ENCODE measurements at regions not wholly inside any gene's neighbourhood (a gene's known extent, or its start where the extent isn't known, plus 50 kb on each side); places are given as distances from the start of the nearest gene placed in this dataset.

DNA sequence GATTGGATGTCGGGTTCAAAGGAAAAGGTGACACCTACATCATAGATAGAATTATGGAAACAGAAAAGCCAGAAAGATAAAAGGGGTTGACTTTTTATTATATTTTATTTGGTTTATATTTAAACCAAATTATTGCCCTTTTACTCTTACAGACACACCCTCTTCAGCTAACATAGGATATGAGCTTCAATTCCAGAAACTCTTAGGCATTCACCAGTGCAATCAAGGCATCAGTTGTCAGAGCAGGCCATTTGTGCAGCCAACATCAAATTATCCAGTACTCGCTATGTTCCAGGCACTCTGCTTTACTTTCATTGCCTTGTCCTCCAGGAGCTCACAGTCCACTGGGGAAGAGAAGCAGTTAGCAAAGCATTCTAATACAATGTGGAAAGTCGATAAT is 347.5 kb downstream of the TFEC start:
- Histone ChIP-seq H3K4me3 (ENCODE audit: insufficient read depth, low read depth, low read length) (no peak overlapping the region), H3K27me3 (ENCODE audit: control insufficient read depth, insufficient read depth, low read length, poor library complexity, severe bottlenecking) (no peaks in the 10 kb centered on the region), H3K9me3 (ENCODE audit: control insufficient read depth, low read length) (no peaks in the 10 kb centered on the region), H3K36me3 (ENCODE audit: control insufficient read depth, insufficient read depth, low read length) (no peaks in the 10 kb centered on the region), H3K27ac (ENCODE audit: insufficient read depth, low read depth, low read length, poor library complexity, severe bottlenecking) (no peak overlapping the region), H3K4me1 (ENCODE audit: control insufficient read depth, insufficient read depth, low read length) (no peaks in the 10 kb centered on the region)
- WGBS, 2 experiments: 88 to 98% methylated on average over 3 of the region's 3 CpGs

- H3K27ac ChIP-seq (ENCODE audit: insufficient read depth, low read depth, low read length, poor library complexity, severe bottlenecking): no peak overlapping the region
- no peaks in the 10 kb centered on the region for H3K27me3 ChIP-seq (ENCODE audit: control insufficient read depth, insufficient read depth, low read length, poor library complexity, severe bottlenecking)
- no peaks in the 10 kb centered on the region for H3K36me3 ChIP-seq (ENCODE audit: control insufficient read depth, insufficient read depth, low read length)
- WGBS, 2 experiments: 85 to 96% methylated on average over 3 of the region's 3 CpGs
- H3K4me3 ChIP-seq (ENCODE audit: insufficient read depth, low read depth, low read length): no peak overlapping the region
- H3K9me3 ChIP-seq (ENCODE audit: control insufficient read depth, low read length): no peaks in the 10 kb centered on the region
- H3K4me1 ChIP-seq (ENCODE audit: control insufficient read depth, insufficient read depth, low read length): no peaks in the 10 kb centered on the region
Observed at GRCh38 chr7:115682507-115682906, 348.1 kb downstream of the TFEC start.

GRCh38 chr7:115680921-115681320 is 349.6 kb downstream of the TFEC start:
- H3K36me3 ChIP-seq (ENCODE audit: control insufficient read depth, insufficient read depth, low read length): no peaks in the 10 kb centered on the region
- H3K27me3 ChIP-seq (ENCODE audit: control insufficient read depth, insufficient read depth, low read length, poor library complexity, severe bottlenecking): no peaks in the 10 kb centered on the region
- H3K4me3 ChIP-seq (ENCODE audit: insufficient read depth, low read depth, low read length): no peak overlapping the region
- no peaks in the 10 kb centered on the region for H3K4me1 ChIP-seq (ENCODE audit: control insufficient read depth, insufficient read depth, low read length)
- no peaks in the 10 kb centered on the region for H3K9me3 ChIP-seq (ENCODE audit: control insufficient read depth, low read length)
- no peak overlapping the region for H3K27ac ChIP-seq (ENCODE audit: insufficient read depth, low read depth, low read length, poor library complexity, severe bottlenecking)
- 58 to 66% methylated on average over 3 of the region's 3 CpGs for WGBS, 2 experiments

DNA sequence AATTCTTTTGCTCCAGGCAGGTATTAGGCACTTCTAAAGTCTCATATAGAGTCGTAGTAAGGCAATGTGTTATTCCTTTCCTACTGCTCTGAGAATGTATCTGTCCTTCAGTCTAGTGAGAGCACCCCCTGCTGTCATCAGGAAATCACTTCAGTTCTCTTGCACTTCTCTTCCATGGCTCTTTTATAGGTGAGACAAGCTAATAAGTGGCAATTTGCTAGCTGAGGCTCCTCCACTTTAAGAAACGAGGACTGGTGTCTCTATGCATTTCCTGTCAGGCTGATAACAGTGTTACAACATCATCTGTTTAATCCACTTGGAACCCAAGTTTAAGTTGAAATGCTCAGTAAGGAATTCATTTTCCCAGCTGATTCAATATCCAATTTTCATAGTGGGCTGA is 350.6 kb downstream of the TFEC start:
- no peaks in the 10 kb centered on the region for H3K36me3 ChIP-seq (ENCODE audit: control insufficient read depth, insufficient read depth, low read length)
- WGBS, 2 experiments: 66 to 71% methylated on average over 2 of the region's 2 CpGs
- H3K9me3 ChIP-seq (ENCODE audit: control insufficient read depth, low read length): no peaks in the 10 kb centered on the region
- H3K4me1 ChIP-seq (ENCODE audit: control insufficient read depth, insufficient read depth, low read length): no peaks in the 10 kb centered on the region
- H3K4me3 ChIP-seq (ENCODE audit: insufficient read depth, low read depth, low read length): no peak overlapping the region
- H3K27me3 ChIP-seq (ENCODE audit: control insufficient read depth, insufficient read depth, low read length, poor library complexity, severe bottlenecking): no peaks in the 10 kb centered on the region
- H3K27ac ChIP-seq (ENCODE audit: insufficient read depth, low read depth, low read length, poor library complexity, severe bottlenecking): no peak overlapping the region

DNA sequence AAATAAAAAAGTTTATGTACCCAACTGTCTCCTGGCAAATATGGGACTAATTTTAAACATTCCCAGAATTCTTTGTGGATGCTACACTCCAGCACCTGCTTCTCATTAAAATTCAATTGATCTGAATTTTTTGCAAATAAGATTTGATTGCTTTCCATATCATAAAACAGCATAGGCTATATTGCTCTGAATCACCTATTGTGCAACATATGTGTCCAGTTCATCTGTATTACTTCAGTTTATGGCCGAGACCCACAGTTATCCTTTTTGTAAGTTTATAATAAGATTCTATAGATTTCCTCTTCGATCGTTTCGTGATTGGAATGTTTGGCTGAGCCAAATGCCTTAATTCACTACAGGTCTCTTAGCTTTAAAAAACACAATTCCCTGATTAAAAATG is 351.1 kb downstream of the TFEC start:
- H3K36me3 ChIP-seq (ENCODE audit: control insufficient read depth, insufficient read depth, low read length): no peaks in the 10 kb centered on the region
- WGBS, 2 experiments: 100% methylated on average over 3 to 4 of the region's 4 CpGs
- H3K9me3 ChIP-seq (ENCODE audit: control insufficient read depth, low read length): no peaks in the 10 kb centered on the region
- H3K4me3 ChIP-seq (ENCODE audit: insufficient read depth, low read depth, low read length): no peak overlapping the region
- H3K27me3 ChIP-seq (ENCODE audit: control insufficient read depth, insufficient read depth, low read length, poor library complexity, severe bottlenecking): no peaks in the 10 kb centered on the region
- no peak overlapping the region for H3K27ac ChIP-seq (ENCODE audit: insufficient read depth, low read depth, low read length, poor library complexity, severe bottlenecking)
- no peaks in the 10 kb centered on the region for H3K4me1 ChIP-seq (ENCODE audit: control insufficient read depth, insufficient read depth, low read length)

DNA sequence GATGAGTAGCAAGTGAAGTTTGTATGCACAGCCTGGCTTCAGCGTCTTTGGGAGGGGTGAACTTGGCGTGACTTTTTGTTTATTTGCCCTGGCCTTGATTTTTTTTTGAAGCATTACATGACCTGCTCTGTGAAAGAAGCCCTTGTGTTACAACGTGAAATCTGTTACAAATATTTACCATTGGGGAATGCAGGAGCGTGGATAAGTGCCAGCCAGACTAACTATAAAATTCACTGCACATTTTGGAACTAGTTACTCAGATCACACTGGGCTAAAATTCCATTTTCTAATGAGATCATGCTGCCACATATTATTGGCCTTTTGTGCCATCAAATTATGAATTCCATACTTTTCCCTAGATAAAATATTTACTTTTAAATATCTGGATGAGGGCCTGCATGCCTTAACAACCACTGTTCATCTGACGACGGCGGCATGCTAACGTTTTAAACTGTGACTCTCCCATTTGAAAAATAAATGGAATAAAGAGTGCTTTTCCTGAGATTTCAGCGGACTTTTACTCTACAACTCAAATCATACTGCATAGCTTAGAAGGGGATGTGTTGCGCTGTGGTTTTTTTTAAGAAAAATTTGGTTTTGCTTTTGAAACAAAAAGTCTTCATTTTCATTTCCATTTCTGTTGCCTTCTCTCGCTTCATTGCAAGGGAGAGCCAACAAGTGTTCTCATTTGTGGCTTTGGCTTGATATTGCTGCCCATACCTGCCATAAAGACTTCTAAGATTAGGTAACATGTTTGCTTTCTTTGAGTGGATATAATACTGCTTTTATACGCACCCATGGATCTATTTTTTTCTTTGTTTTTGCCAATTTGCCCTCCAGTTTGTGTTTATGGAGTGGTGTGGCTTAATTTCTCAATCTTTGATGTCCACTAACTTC is 352.2 kb downstream of the TFEC start:
- Histone ChIP-seq H3K36me3 (ENCODE audit: control insufficient read depth, insufficient read depth, low read length) (no peaks in the 10 kb centered on the region), H3K27me3 (ENCODE audit: control insufficient read depth, insufficient read depth, low read length, poor library complexity, severe bottlenecking) (no peaks in the 10 kb centered on the region), H3K9me3 (ENCODE audit: control insufficient read depth, low read length) (no peaks in the 10 kb centered on the region), H3K4me3 (ENCODE audit: insufficient read depth, low read depth, low read length) (no peak overlapping the region), H3K4me1 (ENCODE audit: control insufficient read depth, insufficient read depth, low read length) (no peaks in the 10 kb centered on the region), H3K27ac (ENCODE audit: insufficient read depth, low read depth, low read length, poor library complexity, severe bottlenecking) (no peak overlapping the region)
- 93 to 94% methylated on average over 10 to 12 of the region's 12 CpGs for WGBS, 2 experiments

GRCh38 chr7:115676707-115677106 is 353.9 kb downstream of the TFEC start:
- no peaks in the 10 kb centered on the region for H3K36me3 ChIP-seq (ENCODE audit: control insufficient read depth, insufficient read depth, low read length)
- no peaks in the 10 kb centered on the region for H3K9me3 ChIP-seq (ENCODE audit: control insufficient read depth, low read length)
- H3K27ac ChIP-seq (ENCODE audit: insufficient read depth, low read depth, low read length, poor library complexity, severe bottlenecking): no peak overlapping the region
- 92 to 95% methylated on average over 3 of the region's 3 CpGs for WGBS, 2 experiments
- H3K27me3 ChIP-seq (ENCODE audit: control insufficient read depth, insufficient read depth, low read length, poor library complexity, severe bottlenecking): no peaks in the 10 kb centered on the region
- H3K4me1 ChIP-seq (ENCODE audit: control insufficient read depth, insufficient read depth, low read length): no peaks in the 10 kb centered on the region
- no peak overlapping the region for H3K4me3 ChIP-seq (ENCODE audit: insufficient read depth, low read depth, low read length)

- WGBS, 2 experiments: 89 to 90% methylated on average over 10 of the region's 10 CpGs
- H3K4me1 ChIP-seq (ENCODE audit: control insufficient read depth, insufficient read depth, low read length): no peaks in the 10 kb centered on the region
- no peaks in the 10 kb centered on the region for H3K9me3 ChIP-seq (ENCODE audit: control insufficient read depth, low read length)
- H3K4me3 ChIP-seq (ENCODE audit: insufficient read depth, low read depth, low read length): no peak overlapping the region
- H3K27me3 ChIP-seq (ENCODE audit: control insufficient read depth, insufficient read depth, low read length, poor library complexity, severe bottlenecking): no peaks in the 10 kb centered on the region
- no peaks in the 10 kb centered on the region for H3K36me3 ChIP-seq (ENCODE audit: control insufficient read depth, insufficient read depth, low read length)
- H3K27ac ChIP-seq (ENCODE audit: insufficient read depth, low read depth, low read length, poor library complexity, severe bottlenecking): no peak overlapping the region
Observed at GRCh38 chr7:115676080-115676479, 354.5 kb downstream of the TFEC start.

GRCh38 chr7:115674467-115675024 is 356.0 kb downstream of the TFEC start:
- no peaks in the 10 kb centered on the region for H3K9me3 ChIP-seq (ENCODE audit: control insufficient read depth, low read length)
- no peaks in the 10 kb centered on the region for H3K4me1 ChIP-seq (ENCODE audit: control insufficient read depth, insufficient read depth, low read length)
- no peaks in the 10 kb centered on the region for H3K36me3 ChIP-seq (ENCODE audit: control insufficient read depth, insufficient read depth, low read length)
- H3K27ac ChIP-seq (ENCODE audit: insufficient read depth, low read depth, low read length, poor library complexity, severe bottlenecking): no peak overlapping the region
- WGBS, 2 experiments: 89 to 90% methylated on average over 3 of the region's 3 CpGs
- no peaks in the 10 kb centered on the region for H3K27me3 ChIP-seq (ENCODE audit: control insufficient read depth, insufficient read depth, low read length, poor library complexity, severe bottlenecking)
- H3K4me3 ChIP-seq (ENCODE audit: insufficient read depth, low read depth, low read length): no peak overlapping the region

- H3K4me1 ChIP-seq (ENCODE audit: control insufficient read depth, insufficient read depth, low read length): no peaks in the 10 kb centered on the region
- H3K27ac ChIP-seq (ENCODE audit: insufficient read depth, low read depth, low read length, poor library complexity, severe bottlenecking): no peak overlapping the region
- no peaks in the 10 kb centered on the region for H3K9me3 ChIP-seq (ENCODE audit: control insufficient read depth, low read length)
- H3K36me3 ChIP-seq (ENCODE audit: control insufficient read depth, insufficient read depth, low read length): no peaks in the 10 kb centered on the region
- no peak overlapping the region for H3K4me3 ChIP-seq (ENCODE audit: insufficient read depth, low read depth, low read length)
- no peaks in the 10 kb centered on the region for H3K27me3 ChIP-seq (ENCODE audit: control insufficient read depth, insufficient read depth, low read length, poor library complexity, severe bottlenecking)
- WGBS, 2 experiments: 100% methylated on average over 1 of the region's 1 CpG; no CpG with 5 or more reads in 1 of the 2 experiments
Observed at GRCh38 chr7:115672024-115672423, 358.5 kb downstream of the TFEC start.

Measured in ectodermal cell (in vitro differentiated cells).